ENCODE measurements at regions not wholly inside any gene's neighbourhood (a gene's known extent, or its start where the extent isn't known, plus 50 kb on each side); places are given as distances from the start of the nearest gene placed in this dataset.

DNA sequence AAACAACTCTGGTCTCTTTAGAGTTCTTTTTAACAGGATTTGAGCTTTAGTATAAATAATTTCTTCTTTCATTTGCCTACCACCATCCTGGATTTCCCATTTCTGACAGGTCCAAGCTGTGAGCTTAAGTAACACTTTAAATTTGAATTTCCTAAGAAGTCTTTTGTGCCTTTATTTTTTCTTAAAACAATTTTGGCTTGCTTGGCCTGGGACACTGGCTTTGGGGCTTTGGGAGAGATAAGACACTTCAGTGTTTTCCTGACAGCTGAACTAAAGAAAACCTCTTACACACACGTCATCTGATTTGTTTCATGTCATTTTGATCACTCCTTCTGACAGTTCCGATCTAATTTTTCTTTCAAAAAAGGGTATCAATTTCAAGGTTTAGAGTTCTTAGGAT, 121.3 kb upstream of the BMPER start:
- Histone ChIP-seq H2AFZ (no peak overlapping the region), H3K27ac (no peak overlapping the region), H3K79me2 (no peaks in the 10 kb centered on the region), H3K36me3 (replicated peaks; ENCODE audit: insufficient read depth, low read depth) (no peaks in the 10 kb centered on the region), H3K4me1 (ENCODE audit: insufficient read depth) (no peaks in the 10 kb centered on the region), H3K4me3 (no peak overlapping the region), H4K20me1 (ENCODE audit: insufficient read depth, poor library complexity, severe bottlenecking) (no peaks in the 10 kb centered on the region), H3K9me3 (ENCODE audit: low read depth) (no peaks in the 10 kb centered on the region), H3K27me3 (no peaks in the 10 kb centered on the region), H3K4me2 (no peak overlapping the region), H3K9me2 (replicated peaks; ENCODE audit: insufficient read depth) (no peaks in the 10 kb centered on the region)
- TF ChIP-seq, protein P1, sequence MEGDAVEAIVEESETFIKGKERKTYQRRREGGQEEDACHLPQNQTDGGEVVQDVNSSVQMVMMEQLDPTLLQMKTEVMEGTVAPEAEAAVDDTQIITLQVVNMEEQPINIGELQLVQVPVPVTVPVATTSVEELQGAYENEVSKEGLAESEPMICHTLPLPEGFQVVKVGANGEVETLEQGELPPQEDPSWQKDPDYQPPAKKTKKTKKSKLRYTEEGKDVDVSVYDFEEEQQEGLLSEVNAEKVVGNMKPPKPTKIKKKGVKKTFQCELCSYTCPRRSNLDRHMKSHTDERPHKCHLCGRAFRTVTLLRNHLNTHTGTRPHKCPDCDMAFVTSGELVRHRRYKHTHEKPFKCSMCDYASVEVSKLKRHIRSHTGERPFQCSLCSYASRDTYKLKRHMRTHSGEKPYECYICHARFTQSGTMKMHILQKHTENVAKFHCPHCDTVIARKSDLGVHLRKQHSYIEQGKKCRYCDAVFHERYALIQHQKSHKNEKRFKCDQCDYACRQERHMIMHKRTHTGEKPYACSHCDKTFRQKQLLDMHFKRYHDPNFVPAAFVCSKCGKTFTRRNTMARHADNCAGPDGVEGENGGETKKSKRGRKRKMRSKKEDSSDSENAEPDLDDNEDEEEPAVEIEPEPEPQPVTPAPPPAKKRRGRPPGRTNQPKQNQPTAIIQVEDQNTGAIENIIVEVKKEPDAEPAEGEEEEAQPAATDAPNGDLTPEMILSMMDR (IDR thresholded peaks at IDR 0.05; ENCODE audit: poor library complexity): no peak
- TF ChIP-seq EZH2phosphoT487 (IDR thresholded peaks at IDR 0.05; ENCODE audit: low read depth, severe bottlenecking, unreplicated experiment) (no peak), EZH2 (IDR thresholded peaks at IDR 0.05; ENCODE audit: borderline replicate concordance) (no peak)
- 92% methylated on average over 2 of the region's 2 CpGs for WGBS (ENCODE audit: low lambda C conversion rate, missing lambda C conversion rate)
- no peak for DNase-seq (ENCODE audit: low spot score)

DNA sequence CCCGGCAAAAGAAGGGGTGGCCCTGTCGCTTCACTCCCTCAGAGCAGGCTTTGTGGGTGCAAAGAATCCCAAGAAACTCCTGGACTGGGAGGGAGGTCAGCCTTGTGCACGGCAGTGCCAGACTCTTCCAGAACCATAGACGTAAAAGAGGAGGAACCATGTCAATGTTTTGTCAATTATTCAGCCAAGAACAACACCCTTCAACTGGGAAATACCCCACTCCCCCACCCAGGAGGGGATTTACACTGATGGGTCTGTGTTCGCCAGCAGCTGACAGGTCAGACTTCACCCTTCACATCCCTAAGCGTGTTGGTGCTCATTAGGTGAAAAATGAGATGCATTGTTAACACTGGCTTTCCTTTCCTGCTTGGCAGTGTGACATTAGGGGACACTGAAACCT, 116.8 kb upstream of the BMPER start:
- Histone ChIP-seq H3K79me2 (no peaks in the 10 kb centered on the region), H3K27me3 (no peaks in the 10 kb centered on the region), H3K27ac (no peak overlapping the region), H3K36me3 (replicated peaks; ENCODE audit: insufficient read depth, low read depth) (no peaks in the 10 kb centered on the region), H4K20me1 (ENCODE audit: insufficient read depth, poor library complexity, severe bottlenecking) (no peaks in the 10 kb centered on the region), H3K4me1 (ENCODE audit: insufficient read depth) (no peaks in the 10 kb centered on the region), H3K9me2 (replicated peaks; ENCODE audit: insufficient read depth) (no peaks in the 10 kb centered on the region), H3K9me3 (ENCODE audit: low read depth) (no peaks in the 10 kb centered on the region), H2AFZ (no peak overlapping the region), H3K4me3 (no peak overlapping the region), H3K4me2 (no peak overlapping the region)
- TF ChIP-seq EZH2phosphoT487 (IDR thresholded peaks at IDR 0.05; ENCODE audit: low read depth, severe bottlenecking, unreplicated experiment) (no peak), EZH2 (IDR thresholded peaks at IDR 0.05; ENCODE audit: borderline replicate concordance) (no peak)
- TF ChIP-seq, protein P1 (IDR thresholded peaks at IDR 0.05; ENCODE audit: poor library complexity): no peak
- 74% methylated on average over 6 of the region's 6 CpGs for WGBS (ENCODE audit: low lambda C conversion rate, missing lambda C conversion rate)
- no peak for DNase-seq (ENCODE audit: low spot score)

DNA sequence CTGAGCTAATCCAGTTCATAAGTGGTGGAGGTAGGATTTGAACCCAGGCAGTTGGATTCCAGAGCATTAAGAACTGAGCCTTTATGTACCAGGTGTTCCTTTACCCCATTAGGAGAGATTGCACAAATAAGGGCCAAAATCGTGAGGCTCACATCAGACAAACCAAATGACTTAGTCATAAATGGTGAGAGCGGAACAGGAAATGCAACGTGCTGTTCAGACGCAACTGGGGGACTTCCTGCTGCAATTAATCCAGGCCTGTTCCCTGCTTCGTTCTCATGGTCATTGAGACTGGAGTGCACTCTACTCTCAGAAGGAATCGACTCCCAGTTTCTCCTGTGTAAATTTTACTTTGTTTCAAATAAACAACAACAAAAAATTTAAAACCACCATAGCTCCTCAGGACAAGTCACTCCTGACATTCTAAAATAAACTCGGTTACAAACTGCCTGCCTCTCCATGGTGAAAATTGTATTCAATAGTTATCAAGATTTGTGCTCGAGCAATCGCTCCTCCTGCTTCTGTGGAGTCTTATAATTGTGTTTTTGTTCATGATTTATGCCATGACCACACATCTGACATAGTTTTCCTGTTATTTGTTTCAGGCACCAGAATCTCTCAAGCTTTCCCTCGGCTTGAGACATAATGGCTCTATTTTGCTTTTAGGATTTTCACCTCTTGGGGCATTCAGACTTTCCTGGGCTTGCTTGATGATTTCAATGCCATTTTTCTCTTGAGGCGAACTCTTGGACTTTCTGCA, 115.3 kb upstream of the BMPER start:
- H3K9me3 ChIP-seq (ENCODE audit: low read depth): no peaks in the 10 kb centered on the region
- no peaks in the 10 kb centered on the region for H3K4me1 ChIP-seq (ENCODE audit: insufficient read depth)
- H3K9me2 ChIP-seq (replicated peaks; ENCODE audit: insufficient read depth): no peaks in the 10 kb centered on the region
- no peak overlapping the region for H3K27ac ChIP-seq
- no peak for DNase-seq (ENCODE audit: low spot score)
- no peak overlapping the region for H3K4me3 ChIP-seq
- TF ChIP-seq EZH2phosphoT487 (IDR thresholded peaks at IDR 0.05; ENCODE audit: low read depth, severe bottlenecking, unreplicated experiment): no peak
- TF ChIP-seq, protein P1 (IDR thresholded peaks at IDR 0.05; ENCODE audit: poor library complexity): no peak
- TF ChIP-seq EZH2 (IDR thresholded peaks at IDR 0.05; ENCODE audit: borderline replicate concordance): no peak
- no peak overlapping the region for H3K4me2 ChIP-seq
- no peaks in the 10 kb centered on the region for H3K36me3 ChIP-seq (replicated peaks; ENCODE audit: insufficient read depth, low read depth)
- no peaks in the 10 kb centered on the region for H3K79me2 ChIP-seq
- no peaks in the 10 kb centered on the region for H3K27me3 ChIP-seq
- 70% methylated on average over 11 of the region's 11 CpGs for WGBS (ENCODE audit: low lambda C conversion rate, missing lambda C conversion rate)
- H2AFZ ChIP-seq: no peak overlapping the region
- H4K20me1 ChIP-seq (ENCODE audit: insufficient read depth, poor library complexity, severe bottlenecking): no peaks in the 10 kb centered on the region
